Fibroblast of upper back skin (primary cell): ENCODE measurements at regions not wholly inside any gene's neighbourhood (a gene's known extent, or its start where the extent isn't known, plus 50 kb on each side); places are given as distances from the start of the nearest gene placed in this dataset.
A peak's percentile ranks its signal among the peaks of the same experiment; 100 is the strongest.
"Not testable (repeated sequence)": the region's sequence is repeated elsewhere in the genome, so short reads cannot be mapped to it uniquely, and the experiment has no call there.

Source experiments
- DNase-seq: peaks from one replicate; pipeline ENCODE4 v3.0.0-alpha.2; 2013

DNA sequence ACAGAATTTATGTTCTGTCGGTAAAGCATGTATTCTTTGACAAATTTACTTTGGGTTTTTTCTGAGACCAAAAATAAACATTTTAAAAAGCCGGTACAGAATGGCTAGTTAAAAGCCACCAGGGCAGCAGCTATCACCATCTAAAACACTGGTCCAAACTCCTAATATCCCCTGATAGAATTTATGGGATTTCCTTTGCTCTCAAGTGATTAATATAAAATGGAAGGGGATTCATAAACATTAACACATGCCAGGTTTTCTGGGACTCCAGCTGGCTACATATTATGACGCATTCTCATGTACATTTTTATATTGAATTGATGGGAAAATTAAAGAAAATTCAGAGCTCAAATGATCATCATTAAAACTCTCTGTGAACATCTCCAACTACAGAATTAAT is 640.8 kb downstream of the C12orf50 start:
- peak; percentile 51 for DNase-seq

DNA sequence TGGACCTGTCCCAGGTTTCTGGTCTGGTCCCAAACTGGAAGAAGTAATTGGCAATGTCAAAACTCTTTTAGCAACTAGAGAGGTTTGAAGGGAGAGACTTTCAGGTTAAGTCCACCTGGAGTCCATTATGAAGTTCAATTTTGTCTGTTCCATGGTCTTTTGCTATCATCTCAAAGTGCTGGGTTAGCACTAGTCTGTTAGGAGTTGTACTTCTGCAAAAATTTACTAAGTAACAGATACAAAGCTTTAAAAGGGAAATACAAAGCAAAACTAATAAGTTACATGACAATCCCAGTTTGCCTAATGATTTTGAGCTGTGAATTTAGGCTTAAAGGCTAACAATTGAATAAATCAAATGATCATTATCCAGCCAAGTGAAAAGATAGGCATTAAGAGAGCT is 643.9 kb downstream of the C12orf50 start:
- no peak for DNase-seq

DNA sequence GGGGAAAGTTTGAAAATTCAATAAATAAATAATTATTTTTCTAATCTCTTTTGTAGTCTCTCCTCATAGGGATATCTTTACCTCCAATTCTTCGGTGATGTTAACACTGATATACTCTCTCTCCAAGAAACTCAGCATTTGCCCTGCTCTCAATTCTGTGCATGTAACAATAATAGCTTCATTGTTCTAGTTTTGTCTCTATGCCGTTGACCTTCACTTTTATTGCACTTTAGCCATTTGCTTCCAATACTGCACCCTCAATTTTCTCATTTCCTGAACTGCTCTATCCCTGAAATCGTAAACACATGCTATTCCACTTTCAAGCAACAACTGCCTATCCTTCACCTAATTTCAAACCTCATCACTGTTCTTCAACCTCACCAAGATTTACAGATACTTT is 645.0 kb downstream of the C12orf50 start:
- DNase-seq = no peak

DNA sequence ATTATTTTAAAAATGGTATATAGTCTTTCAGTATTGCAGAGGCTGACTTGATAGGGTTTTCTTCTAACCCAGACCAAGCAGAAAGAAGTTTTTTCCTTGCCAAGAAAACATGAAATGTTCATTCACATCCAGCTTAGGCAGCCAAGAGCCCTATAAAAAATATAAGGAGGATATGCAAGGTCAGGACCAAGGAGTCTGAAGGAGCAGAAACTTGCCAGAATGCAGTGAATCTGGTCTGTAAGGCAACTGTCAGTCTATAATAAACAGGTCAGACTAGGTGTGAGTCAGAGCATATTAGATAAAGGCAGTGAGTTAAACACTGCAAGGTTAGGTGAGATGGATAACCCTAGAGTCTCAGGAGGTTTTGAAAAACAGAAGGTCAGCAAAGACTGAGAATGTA is 645.5 kb downstream of the C12orf50 start:
- peak; percentile 15 for DNase-seq

DNA sequence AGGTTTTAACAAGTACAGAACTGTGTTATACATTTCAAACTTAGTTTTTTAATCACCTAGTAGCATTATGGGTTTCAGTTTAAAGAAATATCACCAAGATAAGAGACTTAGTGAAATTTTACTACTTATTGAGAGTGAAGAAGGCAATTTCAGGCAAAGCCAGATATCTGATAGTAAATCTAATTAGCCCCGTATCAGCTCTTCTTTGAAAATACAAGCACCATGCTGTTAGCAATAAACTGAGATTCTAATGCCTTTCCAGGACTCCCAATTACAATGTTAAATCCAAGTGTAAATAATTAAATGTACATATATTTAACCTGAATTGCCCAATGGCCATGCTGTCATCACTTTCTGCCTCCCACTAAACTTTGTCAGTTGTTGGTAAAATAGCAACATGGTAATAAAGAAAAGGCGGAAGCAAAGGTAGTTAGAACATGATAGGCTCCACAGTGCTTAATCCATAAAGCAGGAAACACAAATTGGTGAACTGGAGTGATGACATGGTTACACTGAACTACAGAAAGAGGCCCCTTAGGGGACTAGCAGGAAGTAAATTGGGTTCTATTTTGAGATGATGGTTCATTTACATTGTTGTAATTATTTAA is 646.1 kb downstream of the C12orf50 start:
- DNase-seq = peak; percentile 8

DNA sequence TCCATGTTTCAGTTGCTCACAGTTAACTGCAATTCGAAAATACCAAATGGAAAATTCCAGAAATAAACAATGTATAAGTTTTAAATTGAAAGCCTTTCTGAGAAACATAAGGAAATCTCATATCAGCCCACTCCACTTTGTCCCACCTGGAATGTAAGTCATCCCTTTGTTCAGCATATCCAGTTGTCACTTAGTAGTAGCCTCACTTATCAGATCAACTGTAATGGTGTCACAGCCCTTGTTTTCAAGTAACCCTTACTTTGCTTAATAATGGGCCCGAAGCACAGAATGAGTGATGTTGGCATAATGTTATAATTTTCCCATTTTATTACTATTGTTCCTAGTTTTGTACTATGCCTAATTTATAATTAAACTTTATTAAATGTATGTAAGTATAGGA is 646.8 kb downstream of the C12orf50 start:
- no peak for DNase-seq

DNA sequence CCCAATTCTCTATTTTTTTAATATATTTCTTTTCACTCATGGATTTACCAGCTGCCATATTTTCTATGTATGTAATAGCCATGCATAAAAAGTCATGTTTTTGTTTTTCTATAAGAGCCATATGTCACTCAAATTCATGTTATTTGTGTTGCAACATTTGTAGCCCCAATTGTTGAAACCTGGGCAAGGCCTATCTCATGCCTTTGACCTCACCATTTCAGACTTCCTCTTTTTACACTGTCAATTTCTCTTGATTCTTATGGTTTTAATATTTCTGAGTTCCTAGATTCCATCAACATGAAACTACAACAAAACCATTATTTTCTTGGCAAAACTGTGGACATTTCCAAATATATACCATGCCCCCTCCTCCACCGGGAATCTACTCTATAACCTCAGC is 647.5 kb downstream of the C12orf50 start:
- DNase-seq = peak; percentile 59

DNA sequence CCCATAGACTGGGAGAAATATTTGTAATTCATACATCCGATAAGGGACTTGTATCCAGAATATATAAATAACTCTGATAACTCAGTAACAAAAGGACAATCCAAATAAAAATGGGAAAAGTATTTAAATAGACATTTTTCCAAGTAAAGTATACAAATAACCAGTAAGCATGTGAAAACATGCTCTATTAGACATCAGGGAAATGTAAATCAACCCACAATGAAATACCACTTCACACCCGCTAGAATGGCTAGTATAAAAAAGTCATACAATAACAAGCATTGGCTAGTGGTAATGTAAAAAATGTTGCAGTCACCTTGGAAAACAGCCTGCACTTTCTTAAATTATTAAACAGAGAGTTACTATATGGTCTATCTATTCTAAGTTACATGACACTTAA is 650.7 kb downstream of the C12orf50 start:
- no peak for DNase-seq

DNA sequence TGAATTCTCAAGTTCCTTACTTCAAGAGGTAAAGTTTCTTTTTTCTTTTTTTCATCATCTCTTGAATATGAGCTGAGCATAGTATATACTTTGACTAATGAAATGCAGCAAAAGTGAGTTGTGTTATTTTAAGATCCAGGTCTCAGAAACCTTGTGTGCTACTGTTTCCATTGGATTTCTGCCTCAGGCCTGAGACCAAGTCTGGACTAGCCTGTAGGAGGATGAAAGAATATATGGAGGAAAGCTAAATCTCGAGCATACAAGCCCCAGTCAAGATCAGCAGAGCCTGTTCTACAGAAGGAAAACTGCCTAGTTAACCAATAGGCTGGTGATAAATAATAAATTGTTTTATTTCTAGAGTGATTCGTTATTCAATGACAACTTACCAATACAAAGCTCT is 652.5 kb downstream of the C12orf50 start:
- DNase-seq = no peak

DNA sequence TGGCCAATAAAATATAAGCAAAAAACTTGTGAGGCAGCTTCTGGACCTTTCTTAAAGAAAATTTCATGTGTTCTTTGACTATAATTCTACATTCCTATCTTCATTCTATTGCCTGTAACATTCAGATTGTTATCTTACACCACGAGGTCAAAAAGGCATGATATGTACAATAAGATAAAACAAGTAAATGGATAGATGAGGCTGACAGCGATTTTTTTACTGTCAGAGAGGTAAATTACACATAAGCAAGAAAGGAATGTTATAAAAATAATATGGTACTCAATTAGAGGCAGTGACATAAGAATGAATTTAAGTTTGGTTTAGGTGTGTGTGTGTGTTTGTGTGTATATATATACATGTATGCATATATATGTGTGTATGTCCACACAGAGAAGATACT is 660.0 kb downstream of the C12orf50 start:
- DNase-seq = no peak

DNA sequence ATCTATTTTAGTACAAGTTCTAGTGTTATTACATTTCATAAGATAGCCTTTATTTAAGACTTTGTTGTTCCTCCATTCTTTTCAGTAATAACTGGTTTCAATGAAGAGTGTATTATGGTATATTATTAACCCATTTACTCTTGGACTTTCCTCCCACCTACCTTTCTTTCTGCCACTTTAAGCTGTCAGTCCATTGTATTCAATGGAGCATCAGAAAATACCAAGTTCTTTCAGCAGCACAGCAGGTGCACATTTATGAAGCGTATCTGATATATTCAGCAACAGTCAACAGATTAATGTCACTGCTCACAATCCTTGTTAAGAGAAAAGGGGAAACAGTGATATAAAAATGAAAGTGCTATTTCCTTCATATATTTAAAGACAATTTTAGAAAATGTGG is 660.9 kb downstream of the C12orf50 start:
- no peak for DNase-seq

DNA sequence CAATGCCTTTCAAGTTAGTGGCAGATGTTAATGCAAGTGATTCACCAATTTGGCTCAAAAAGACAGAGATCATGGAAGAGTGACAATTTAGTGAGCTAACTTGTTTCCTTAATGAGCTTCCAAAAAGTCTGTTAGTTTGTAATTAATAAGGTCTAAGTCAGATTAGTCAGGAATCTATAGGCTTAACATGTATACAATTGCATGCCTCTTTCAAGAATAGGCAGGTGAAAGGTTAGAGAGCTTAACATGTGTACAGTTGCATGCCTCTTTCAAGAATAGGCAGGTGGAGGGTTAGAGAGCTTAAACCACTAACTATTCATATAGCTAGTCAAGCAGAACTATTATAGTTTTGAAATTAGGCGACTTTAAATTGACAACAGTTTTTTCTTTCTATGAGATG is 663.8 kb downstream of the C12orf50 start:
- no peak for DNase-seq

DNA sequence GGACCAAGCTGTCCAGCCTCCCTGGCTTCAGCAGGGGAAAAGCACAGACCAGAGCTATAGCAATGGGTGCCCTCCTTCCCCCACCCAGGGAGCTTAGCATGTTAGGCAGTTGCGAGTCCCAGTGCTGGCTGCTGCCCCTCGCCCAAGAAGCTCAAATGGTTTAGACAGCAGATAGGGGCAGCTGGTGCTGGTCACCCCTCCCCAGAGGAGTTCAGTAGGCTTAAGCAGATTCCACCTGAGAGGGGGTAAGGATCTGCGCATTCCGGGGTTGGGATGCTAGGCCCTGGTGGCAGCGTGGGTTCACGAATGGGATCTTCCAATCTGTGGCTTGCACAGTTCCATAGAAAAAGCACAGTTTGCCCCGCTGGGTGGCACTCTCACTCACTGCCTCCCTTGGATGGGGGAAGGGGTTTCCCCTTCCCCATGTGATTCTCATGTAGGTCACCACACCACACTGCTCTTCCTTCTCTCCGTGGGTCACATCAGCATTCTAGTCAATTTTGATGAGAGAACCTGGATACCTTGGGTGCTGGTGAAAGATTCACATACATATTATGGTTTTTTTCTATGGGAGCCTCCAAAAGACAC is 665.6 kb downstream of the C12orf50 start:
- no peak for DNase-seq

DNA sequence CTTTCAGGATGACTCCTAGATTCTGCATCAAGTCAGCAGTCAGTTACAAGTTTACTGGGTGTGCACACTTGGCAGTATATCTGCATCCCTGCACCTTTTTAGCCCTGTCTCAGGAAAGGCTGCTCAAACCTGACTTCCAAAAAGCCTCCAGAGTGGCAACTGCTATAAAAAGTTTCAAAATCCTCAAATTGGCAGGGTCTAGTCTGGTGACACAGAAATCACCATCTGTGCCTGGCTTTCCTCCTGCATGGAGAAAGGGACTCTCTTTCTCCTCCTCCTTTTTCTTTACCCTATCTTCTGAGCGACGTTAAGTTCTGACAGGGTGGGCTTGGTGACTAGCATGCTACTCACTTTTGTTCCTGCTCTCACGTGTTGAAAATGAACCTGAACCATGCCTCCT is 679.5 kb downstream of the C12orf50 start:
- DNase-seq = no peak

DNA sequence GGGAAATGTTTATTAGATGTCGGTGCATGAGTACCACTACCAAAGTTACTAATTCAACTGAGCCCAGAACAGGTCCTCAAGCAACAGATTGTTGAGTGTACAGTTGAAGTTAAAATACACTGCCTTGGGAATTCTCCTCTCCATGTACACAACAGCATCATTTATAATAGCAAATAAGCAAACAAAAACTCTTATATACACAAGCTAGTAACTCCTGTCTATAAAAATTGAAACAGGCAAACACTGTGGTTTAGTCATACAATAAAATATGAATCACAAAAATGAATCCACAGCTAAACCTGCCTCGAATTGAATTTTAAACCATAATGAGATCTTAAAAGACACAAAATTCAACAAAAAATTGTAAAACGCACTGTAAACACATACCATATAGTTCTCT is 681.1 kb downstream of the C12orf50 start:
- DNase-seq = no peak

DNA sequence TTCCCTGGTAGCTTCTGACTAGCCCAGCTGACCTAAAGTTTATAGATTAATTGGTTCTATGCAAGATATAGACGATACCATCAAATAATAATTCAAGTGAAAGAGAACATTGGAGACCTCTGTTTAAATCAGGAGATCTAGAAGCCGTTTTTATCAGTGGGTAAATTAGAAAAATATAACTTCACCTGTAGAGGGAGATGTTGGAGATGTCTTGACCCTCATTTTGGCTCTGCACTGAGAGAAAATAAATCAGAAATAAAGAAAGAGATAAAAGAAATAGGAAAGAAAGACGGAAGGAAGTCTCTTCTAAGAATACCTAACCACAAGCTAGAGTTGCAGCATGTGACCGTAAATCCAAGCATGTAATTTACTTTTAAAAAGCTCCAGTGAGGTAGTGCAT is 684.5 kb downstream of the C12orf50 start:
- DNase-seq = no peak

DNA sequence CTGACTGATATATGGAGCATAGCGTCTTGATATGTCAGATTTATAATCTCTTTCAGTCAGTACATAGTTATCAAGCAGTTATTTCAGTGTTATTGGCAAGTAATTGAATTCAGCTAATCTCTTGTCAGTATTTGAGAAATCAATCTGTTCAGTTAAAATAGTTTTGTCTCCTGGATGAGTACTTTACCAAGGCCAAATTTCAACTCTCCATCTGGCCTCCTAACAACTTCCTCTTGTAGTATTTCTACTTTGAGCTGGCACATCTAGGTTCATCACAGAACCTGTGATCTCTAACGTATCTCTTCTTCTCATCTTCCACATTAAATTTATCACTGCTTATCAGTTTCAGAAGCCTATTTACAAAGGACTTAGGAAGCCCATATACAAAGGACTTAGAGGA is 690.5 kb downstream of the C12orf50 start:
- DNase-seq = no peak

DNA sequence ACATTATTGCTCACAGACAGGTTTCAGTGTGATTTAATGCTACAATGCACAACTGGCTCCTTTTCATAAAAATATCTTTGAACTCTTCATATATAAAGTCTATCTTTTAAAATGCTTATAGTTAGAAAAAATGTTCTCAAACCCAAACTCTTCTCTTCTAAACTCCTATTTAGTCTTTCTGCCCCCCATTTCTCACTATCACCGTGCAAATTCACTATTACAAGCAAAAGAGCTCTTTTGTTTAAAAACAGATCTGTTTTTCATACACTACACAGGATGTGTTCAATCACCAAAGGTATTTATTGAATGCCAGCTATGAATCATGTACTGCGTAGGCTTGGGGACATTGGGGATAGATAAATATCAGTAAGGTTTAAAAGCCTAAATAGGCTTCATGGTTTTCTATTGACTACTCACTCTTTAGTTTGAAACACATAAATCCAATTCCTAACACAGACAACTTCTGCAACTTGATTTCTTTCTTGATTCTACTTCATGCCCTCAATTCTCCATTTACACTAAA is 692.3 kb downstream of the C12orf50 start:
- DNase-seq = no peak

DNA sequence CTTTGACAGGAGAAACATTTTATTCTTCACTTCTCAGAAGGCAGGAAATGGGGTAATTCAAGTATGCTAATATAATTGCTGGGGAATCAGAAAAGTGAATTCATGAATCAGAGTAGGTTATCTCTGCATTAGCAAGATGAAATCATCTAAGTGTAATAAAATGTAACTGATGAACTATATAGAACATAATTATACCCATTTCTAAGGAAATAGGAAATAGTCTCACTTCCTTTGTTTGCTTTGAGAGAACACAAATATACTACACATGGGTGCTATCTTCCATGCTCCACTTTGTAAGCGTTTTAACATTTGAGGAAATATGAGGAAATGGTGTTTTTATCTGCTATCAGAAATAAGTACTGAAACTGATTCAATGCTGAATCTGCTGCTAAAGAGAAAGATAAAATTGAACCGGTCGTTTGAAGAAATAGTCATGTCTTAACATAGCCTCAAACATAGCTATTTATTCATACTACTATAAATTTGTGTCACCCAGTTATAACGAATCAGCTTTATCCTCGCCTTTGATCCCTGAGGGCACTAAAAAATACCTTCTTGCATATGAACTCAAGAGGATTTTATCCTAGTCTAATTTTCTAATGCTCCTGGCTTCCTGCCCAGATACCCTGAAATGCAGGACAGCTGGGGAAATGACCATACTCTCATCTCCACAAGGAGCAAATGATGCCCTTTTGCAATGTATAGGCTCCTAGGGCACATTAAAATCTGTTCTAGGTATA is 696.0 kb downstream of the C12orf50 start:
- peak; percentile 13 for DNase-seq

DNA sequence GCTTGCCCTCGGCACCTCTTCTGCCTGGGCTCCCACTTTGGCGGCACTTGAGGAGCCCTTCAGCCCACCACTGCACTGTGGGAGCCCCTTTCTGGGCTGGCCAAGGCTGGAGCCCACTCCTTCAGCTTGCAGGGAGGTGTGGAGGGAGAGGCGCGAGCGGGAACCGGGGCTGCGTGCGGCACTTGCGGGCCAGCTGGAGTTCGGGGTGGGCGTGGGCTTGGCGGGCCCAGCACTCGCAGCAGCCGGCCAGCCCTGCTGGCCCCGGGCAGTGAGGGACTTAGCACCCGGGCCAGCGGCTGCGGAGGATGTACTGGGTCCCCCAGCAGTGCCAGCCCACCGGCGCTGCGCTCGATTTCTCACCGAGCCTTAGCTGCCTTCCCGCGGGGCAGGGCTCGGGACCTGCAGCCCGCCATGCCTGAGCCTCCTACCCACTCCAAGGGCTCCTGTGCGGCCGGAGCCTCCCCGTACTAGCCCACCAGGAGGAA is 699.1 kb downstream of the C12orf50 start:
- not testable (repeated sequence) for DNase-seq

DNA sequence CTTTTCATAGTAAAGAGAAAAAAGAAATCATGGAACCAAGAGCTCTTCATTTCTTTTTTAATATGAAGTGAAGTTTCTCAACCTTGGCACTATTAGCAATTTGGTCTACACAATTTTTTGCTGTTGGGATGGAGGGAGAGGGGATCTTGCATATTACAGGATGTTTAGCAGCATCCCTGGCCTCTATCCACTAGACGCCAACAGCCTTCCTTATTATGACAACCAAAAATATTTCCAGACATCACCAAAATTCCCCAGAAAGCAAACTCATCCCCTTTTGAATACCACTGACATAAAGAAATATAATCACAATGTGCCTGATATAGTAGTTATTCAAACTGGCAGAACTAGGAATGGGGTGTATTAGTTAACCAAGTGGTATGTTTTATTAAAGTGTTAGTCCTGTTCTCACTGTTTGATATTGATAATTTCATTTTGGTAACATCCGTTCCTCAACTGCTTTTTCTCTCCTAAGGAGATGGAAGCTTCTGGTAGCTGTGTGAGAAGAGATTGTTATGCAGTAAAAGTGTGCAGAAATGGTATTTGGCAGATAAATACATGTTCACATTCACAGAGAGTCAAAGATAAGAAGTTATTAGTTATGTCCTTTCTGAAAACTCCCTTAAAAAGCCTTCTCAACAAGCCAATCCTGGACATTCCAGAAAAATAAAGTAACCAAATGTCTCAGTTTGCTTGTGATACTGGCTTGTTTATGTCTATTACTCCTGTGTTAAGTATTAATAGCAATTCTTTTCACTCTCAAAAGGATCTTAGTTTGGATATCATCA is 699.9 kb downstream of the C12orf50 start:
- DNase-seq = peak; percentile 9

DNA sequence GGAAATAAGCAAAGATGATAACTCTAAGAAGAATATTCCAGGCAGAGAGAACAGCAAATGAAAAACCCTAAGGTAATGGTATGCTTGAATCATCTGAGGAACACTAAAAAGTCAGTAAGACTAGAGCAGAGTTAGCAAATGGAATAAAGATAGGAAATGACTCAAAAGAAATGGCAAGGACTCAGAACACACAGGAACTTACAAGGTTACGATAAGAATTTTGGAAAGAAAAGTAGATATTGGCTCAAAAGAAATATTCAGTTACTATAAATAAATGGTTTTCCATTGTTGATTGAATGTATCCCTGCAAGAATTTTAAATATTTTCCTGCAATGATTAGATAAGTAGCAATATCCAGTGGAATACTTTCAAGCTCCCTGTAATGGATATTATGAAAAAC is 705.8 kb downstream of the C12orf50 start:
- DNase-seq = peak; percentile 90

DNA sequence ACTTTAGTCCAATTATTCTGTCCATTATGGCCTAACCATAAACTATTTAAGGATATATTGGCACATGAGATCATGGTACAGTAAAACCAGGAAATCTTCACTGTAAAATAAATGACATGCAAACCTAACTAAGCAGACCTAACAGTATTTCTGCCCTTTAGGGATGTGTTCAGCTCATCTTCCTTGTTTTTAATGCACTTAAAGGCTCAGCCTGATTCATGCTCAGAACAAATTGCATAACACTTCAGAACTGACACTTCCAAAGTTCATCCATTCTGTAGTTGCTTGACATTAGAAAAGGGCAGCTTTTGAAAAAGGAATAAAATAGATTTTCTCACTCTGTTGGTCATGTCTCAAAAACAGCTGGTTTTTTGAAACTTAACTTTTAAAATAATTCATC is 708.5 kb downstream of the C12orf50 start:
- DNase-seq = peak; percentile 44
